Psoas muscle (tissue), 7 donors: ENCODE measurements at regions not wholly inside any gene's neighbourhood (a gene's known extent, or its start where the extent isn't known, plus 50 kb on each side); places are given as distances from the start of the nearest gene placed in this dataset.

Experiments
- ATAC-seq, 4 donors: fragments of 200-7000 bp; cut with Tn5 transposase; one replicate each; pipeline ENCODE4 v1.9.1; 2020; ENCODE audit warnings: moderate library complexity in 3 of 4, mild to moderate bottlenecking in 2 of 4
- DNase-seq, 2 donors: peaks; one replicate each; pipeline ENCODE4 v3.0.0-alpha.2; 2020
- H3K27ac ChIP-seq: fragments of 200-600 bp; one replicate; pipeline ENCODE4 v1.8.0; 2022
- H3K27me3 ChIP-seq, 3 donors: fragments of 200-600 bp in 1 of 3; one replicate each; pipeline versions ENCODE4 v1.6.1 to v1.8.0; 2013 to 2022; ENCODE audit warnings: low read length in 2 of 3, mild to moderate bottlenecking in 2 of 3, moderate library complexity in 1 of 3; ENCODE audit not compliant: insufficient read depth in 3 of 3
- H3K36me3 ChIP-seq, 2 donors: fragments of 200-600 bp in 1 of 2; one replicate each; pipeline versions ENCODE4 v1.6.1 to v1.8.0; 2013 to 2022; ENCODE audit warnings: low read depth in 1 of 2, mild to moderate bottlenecking in 1 of 2, moderate library complexity in 1 of 2; ENCODE audit not compliant: insufficient read depth in 1 of 2
- H3K4me1 ChIP-seq: fragments of 200-600 bp; one replicate; pipeline ENCODE4 v1.8.0; 2022
- H3K4me3 ChIP-seq: fragments of 200-600 bp; one replicate; pipeline ENCODE4 v1.8.0; 2022; ENCODE audit warnings: mild to moderate bottlenecking
- H3K9me3 ChIP-seq: fragments of 200-600 bp; one replicate; pipeline ENCODE4 v1.8.0; 2022
- CTCF ChIP-seq: fragments of 200-600 bp; IDR thresholded peaks from one replicate; pipeline ENCODE4 v1.8.0; 2022; ENCODE audit warnings: antibody characterized with exemption
- WGBS, 3 donors: extraction: QIAGEN DNeasy Blood & Tissue Kit; methylation state at CpG; one replicate each; pipeline versions ENCODE4 v1.1.6 to v1.1.7; 2013; 5-methylcytosine and 5-hydroxymethylcytosine counted together
- intact Hi-C, 2 donors: fragments of 100-400 bp; cut with DNase I; formaldehyde crosslinking; loops; one replicate each; pipeline versions ENCODE4 v1.11.0 to v1.14.2; 2022
- donor health status: healthy with polysubstance abuse.
- donor health status: DM: no; HTN: no; CAD: no; lungs with moderate emphysema.
- donor health status: Bipolar disorder and iron deficiency.
- donor health status: healthy.
- donor health status: DM: yes; HTN: yes; CAD: no.
- donor health status: DM: no; HTN: no; CAD: no.
- donor health status: DM: yes; HTN: yes; CAD: no.

- ATAC-seq (no peak), DNase-seq (no peak)
- H3K27me3 ChIP-seq, result no peaks in the 10 kb centered on the region
- peak overlapping the region; percentile 74 for H3K4me3 ChIP-seq
- peaks cover 31% of the 10 kb centered on the region for H3K4me1 ChIP-seq
- no peaks in the 10 kb centered on the region for H3K9me3 ChIP-seq
- H3K36me3 ChIP-seq, result no peaks in the 10 kb centered on the region
- 59 to 74% (median 59%) methylated on average over 4 of the region's 4 CpGs for WGBS, 3 donors
- TF ChIP-seq CTCF, result no peak
- peak overlapping the region; percentile 87 for H3K27ac ChIP-seq
- intact Hi-C loops, result loop anchor here (5.0 to 10.0 kb wide), 5 partner anchors 34 to 454 kb away; no protein-coding TSS in a partner anchor
Observed at GRCh38 chr21:16538405-16538804, 808.6 kb downstream of the USP25 start.

- no peak overlapping the region for H3K27ac ChIP-seq
Observed at GRCh38 chr21:16538936-16539440, 809.2 kb downstream of the USP25 start.

DNA sequence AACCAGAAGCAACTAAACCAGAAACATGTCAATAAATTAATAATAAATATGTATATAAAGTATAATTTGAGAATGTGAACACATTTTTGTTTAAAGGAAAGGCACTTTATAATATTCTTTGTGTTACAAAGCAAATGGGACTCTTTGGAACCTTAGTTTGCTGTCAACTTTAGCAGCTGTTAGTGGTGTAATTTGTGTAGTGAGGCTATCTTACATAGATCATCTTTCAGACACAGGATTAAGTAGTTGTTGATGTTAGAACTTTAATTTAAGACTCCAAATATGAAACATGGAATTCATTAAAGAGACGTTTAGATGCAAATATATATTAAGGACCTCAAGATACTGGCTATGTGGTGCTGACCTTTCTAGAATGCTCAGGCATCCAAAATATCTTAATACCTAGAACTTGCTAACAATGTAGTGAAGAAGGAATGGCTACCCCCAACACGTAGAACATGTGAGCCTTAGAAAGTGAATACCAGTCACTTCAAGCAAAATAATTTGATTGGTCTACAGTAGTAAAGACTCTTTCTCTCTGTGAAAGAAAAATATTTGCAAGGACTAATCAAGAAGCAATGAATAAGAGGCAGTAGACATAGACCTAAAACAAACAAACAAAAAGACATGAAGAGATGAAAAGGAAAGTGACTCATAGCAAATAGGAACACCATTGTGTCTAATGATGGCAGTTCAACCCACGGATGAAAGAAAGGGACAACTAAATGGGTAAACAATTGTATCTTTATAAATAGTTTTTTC lies 811.4 kb downstream of the USP25 start:
- Histone ChIP-seq H3K27ac (no peak overlapping the region), H3K4me3 (no peak overlapping the region), H3K36me3 (no peaks in the 10 kb centered on the region), H3K4me1 (peaks cover 25% of the 10 kb centered on the region), H3K27me3 (no peaks in the 10 kb centered on the region), H3K9me3 (no peaks in the 10 kb centered on the region)
- intact Hi-C loops, result no loop called here
- DNase-seq (no peak), ATAC-seq (peak in 3 of 4 donors; percentile 36 to 45 (median 37))
- WGBS, 3 donors, result 25 to 41% (median 35%) methylated on average over 3 of the region's 3 CpGs
- no peak for TF ChIP-seq CTCF

More at GRCh38 chr21:16538936-16539440, 809.2 kb downstream of the USP25 start:
- no peak for TF ChIP-seq CTCF
- Histone ChIP-seq H3K4me1 (peaks cover 25% of the 10 kb centered on the region), H3K9me3 (no peaks in the 10 kb centered on the region), H3K36me3 (no peaks in the 10 kb centered on the region), H3K27me3 (no peaks in the 10 kb centered on the region), H3K4me3 (peak overlapping the region; percentile 74)
- ATAC-seq (no peak), DNase-seq (no peak)
- intact Hi-C loops, result loop anchor here (5.0 to 10.0 kb wide), 5 partner anchors 33 to 454 kb away; no protein-coding TSS in a partner anchor
- WGBS, 3 donors, result 89 to 92% (median 90%) methylated on average over 7 of the region's 7 CpGs

DNA sequence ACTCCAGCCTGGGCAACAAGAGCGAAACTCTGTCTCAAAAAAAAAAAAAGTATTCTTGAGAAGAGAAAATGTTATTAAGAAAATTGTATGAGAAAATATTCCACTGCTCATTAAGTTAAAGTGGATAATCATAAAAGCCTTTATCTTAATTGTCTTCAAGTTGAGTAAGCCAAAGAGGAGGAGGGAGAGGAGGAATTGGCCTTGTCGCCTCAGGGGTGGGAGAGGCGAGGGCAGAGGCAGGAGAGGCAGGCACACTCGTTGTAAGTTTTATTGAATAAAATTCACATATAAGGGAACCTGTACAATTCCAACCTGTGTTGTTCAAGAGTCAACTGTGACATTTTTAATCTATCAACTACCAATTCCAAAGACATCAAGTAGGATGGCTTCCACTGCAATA lies 820.3 kb downstream of the USP25 start:
- DNase-seq, result no peak
- Histone ChIP-seq H3K27me3 (no peaks in the 10 kb centered on the region), H3K27ac (no peak overlapping the region), H3K36me3 (no peaks in the 10 kb centered on the region), H3K4me3 (no peak overlapping the region), H3K9me3 (no peaks in the 10 kb centered on the region), H3K4me1 (no peaks in the 10 kb centered on the region)
- intact Hi-C loops, result no loop called here
- no peak for ATAC-seq
- TF ChIP-seq CTCF, result no peak
- 78 to 94% (median 91%) methylated on average over 4 of the region's 4 CpGs for WGBS, 3 donors
